A549 (cell line): ENCODE measurements at regions not wholly inside any gene's neighbourhood (a gene's known extent, or its start where the extent isn't known, plus 50 kb on each side); places are given as distances from the start of the nearest gene placed in this dataset.

Experiments used
- CBX2 ChIP-seq: fragments of 200-600 bp; sonication (generic); IDR thresholded peaks from 2 replicates; pipeline ENCODE4 v1.6.1; 2016; ENCODE audit warnings: low read depth, mild to moderate bottlenecking, borderline replicate concordance
- CHD2 ChIP-seq: fragments of 150-350 bp; IDR thresholded peaks from 2 replicates; pipeline ENCODE4 v1.6.1; 2014; ENCODE audit warnings: low read length; ENCODE audit not compliant: partially characterized antibody
- CTCF ChIP-seq: fragments of >200 bp; sonication (Bioruptor Twin); formaldehyde crosslinking; IDR thresholded peaks from 3 replicates; pipeline ENCODE4 v1.5.1; 2016
- JUN ChIP-seq, 2 experiments: fragments of >200 bp; sonication (Bioruptor Twin); formaldehyde crosslinking; IDR thresholded peaks; 2 replicates in 1 of 2; 3 replicates in 1 of 2; pipeline ENCODE4 v1.6.1; 2016 to 2017
- MYC ChIP-seq: IDR thresholded peaks from 2 replicates; pipeline ENCODE4 v1.6.1; 2012; ENCODE audit warnings: mild to moderate bottlenecking, inconsistent platforms, low read length, improper control_type of control experiment, borderline replicate concordance
- POLR2A ChIP-seq: IDR thresholded peaks from 2 replicates; pipeline ENCODE4 v1.6.1; 2012; ENCODE audit warnings: mild to moderate bottlenecking, low read length
- RFX5 ChIP-seq: fragments of 450-650 bp; IDR thresholded peaks from 2 replicates; pipeline ENCODE4 v1.7.1; 2014; ENCODE audit warnings: antibody characterized with exemption, mild to moderate bottlenecking, moderate library complexity

GRCh38 chr10:78910476-78910875 lies 158.3 kb upstream of the ZMIZ1 start:
- TF ChIP-seq CTCF (no peak), CHD2 (no peak), JUN (IDR thresholded peaks at IDR 0.05) (no peak), CBX2 (no peak), POLR2A (no peak), MYC (no peak), RFX5 (no peak)
